Colonic mucosa (tissue), 4 donors: ENCODE measurements at regions not wholly inside any gene's neighbourhood (a gene's known extent, or its start where the extent isn't known, plus 50 kb on each side); places are given as distances from the start of the nearest gene placed in this dataset.

ENCODE experiments used
- DNase-seq: peaks from one replicate; pipeline ENCODE4 v3.0.0-alpha.2; 2020
- H3K27ac ChIP-seq: fragments of 200-600 bp; one replicate; pipeline ENCODE4 v1.8.0; 2021
- H3K27me3 ChIP-seq: fragments of 200-600 bp; one replicate; pipeline ENCODE4 v1.8.0; 2021
- H3K36me3 ChIP-seq: fragments of 200-600 bp; one replicate; pipeline ENCODE4 v1.8.0; 2021
- H3K4me1 ChIP-seq: fragments of 200-600 bp; one replicate; pipeline ENCODE4 v1.8.0; 2021; ENCODE audit warnings: mild to moderate bottlenecking
- H3K4me3 ChIP-seq: fragments of 200-600 bp; one replicate; pipeline ENCODE4 v1.8.0; 2021
- H3K9ac ChIP-seq, 2 donors: one replicate each; pipeline ENCODE4 v1.7.0; 2013; ENCODE audit warnings: control low read depth in 2 of 2, low read depth in 2 of 2, low read length in 2 of 2
- H3K9me3 ChIP-seq: fragments of 200-600 bp; one replicate; pipeline ENCODE4 v1.8.0; 2021
- intact Hi-C: fragments of 100-400 bp; cut with DNase I; formaldehyde crosslinking; loops from one replicate; pipeline ENCODE4 v1.14.1; 2022
- TF ChIP-seq, protein P1 (sequence below): fragments of 200-600 bp; IDR thresholded peaks from one replicate; pipeline ENCODE4 v1.8.0; 2022; ENCODE audit warnings: antibody characterized with exemption, mild to moderate bottlenecking
- donor health status: healthy.
- donor health status: DM: no; HTN: no; CAD: no.
- donor health status: DM: no; HTN: no; CAD: no.

GRCh38 chr4:16278178-16278577 is 51.9 kb upstream of the TAPT1 start:
- Histone ChIP-seq H3K9ac (no peak overlapping the region), H3K9me3 (no peaks in the 10 kb centered on the region), H3K4me3 (no peak overlapping the region), H3K36me3 (no peaks in the 10 kb centered on the region), H3K4me1 (no peaks in the 10 kb centered on the region), H3K27ac (no peak overlapping the region), H3K27me3 (no peaks in the 10 kb centered on the region)
- no peak for DNase-seq
- intact Hi-C loops = no loop called here
- TF ChIP-seq, protein P1, sequence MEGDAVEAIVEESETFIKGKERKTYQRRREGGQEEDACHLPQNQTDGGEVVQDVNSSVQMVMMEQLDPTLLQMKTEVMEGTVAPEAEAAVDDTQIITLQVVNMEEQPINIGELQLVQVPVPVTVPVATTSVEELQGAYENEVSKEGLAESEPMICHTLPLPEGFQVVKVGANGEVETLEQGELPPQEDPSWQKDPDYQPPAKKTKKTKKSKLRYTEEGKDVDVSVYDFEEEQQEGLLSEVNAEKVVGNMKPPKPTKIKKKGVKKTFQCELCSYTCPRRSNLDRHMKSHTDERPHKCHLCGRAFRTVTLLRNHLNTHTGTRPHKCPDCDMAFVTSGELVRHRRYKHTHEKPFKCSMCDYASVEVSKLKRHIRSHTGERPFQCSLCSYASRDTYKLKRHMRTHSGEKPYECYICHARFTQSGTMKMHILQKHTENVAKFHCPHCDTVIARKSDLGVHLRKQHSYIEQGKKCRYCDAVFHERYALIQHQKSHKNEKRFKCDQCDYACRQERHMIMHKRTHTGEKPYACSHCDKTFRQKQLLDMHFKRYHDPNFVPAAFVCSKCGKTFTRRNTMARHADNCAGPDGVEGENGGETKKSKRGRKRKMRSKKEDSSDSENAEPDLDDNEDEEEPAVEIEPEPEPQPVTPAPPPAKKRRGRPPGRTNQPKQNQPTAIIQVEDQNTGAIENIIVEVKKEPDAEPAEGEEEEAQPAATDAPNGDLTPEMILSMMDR = no peak
